H7 (cell line): ENCODE measurements at regions not wholly inside any gene's neighbourhood (a gene's known extent, or its start where the extent isn't known, plus 50 kb on each side); places are given as distances from the start of the nearest gene placed in this dataset.
"Not testable (repeated sequence)": the region's sequence is repeated elsewhere in the genome, so short reads cannot be mapped to it uniquely, and the experiment has no call there.

ENCODE experiments used
- DNase-seq: peaks from one replicate; pipeline ENCODE4 v3.0.0; 2012
- H3K27me3 ChIP-seq: 2 replicates; pipeline ENCODE4 v1.6.0; 2011; ENCODE audit warnings: mild to moderate bottlenecking, low read length; ENCODE audit not compliant: control insufficient read depth, insufficient read depth
- H3K36me3 ChIP-seq: replicated peaks from 2 replicates; pipeline ENCODE4 v1.5.1; 2011; ENCODE audit warnings: low read length; ENCODE audit not compliant: control insufficient read depth, insufficient read depth
- H3K4me3 ChIP-seq: 2 replicates; pipeline ENCODE4 v1.5.1; 2011; ENCODE audit warnings: low read depth, mild to moderate bottlenecking, control low read depth, low read length, moderate library complexity; ENCODE audit not compliant: insufficient read depth

- H3K36me3 ChIP-seq, result no peaks in the 10 kb centered on the region
- no peak for DNase-seq
- no peaks in the 10 kb centered on the region for H3K27me3 ChIP-seq
- H3K4me3 ChIP-seq, result no peak overlapping the region
Measured at GRCh38 chr12:67534681-67535080, 113.9 kb upstream of the DYRK2 start.

- peak; percentile 38 for DNase-seq
- Histone ChIP-seq H3K4me3 (no peak overlapping the region), H3K36me3 (no peaks in the 10 kb centered on the region), H3K27me3 (no peaks in the 10 kb centered on the region)
Measured at GRCh38 chr12:67535176-67535575, 113.4 kb upstream of the DYRK2 start.

GRCh38 chr12:67535971-67536370 lies 112.6 kb upstream of the DYRK2 start:
- H3K36me3 ChIP-seq, result no peaks in the 10 kb centered on the region
- H3K4me3 ChIP-seq, result no peak overlapping the region
- H3K27me3 ChIP-seq, result no peaks in the 10 kb centered on the region
- no peak for DNase-seq

- H3K4me3 ChIP-seq, result no peak overlapping the region
Measured at GRCh38 chr12:67539329-67539728, 109.2 kb upstream of the DYRK2 start.

GRCh38 chr12:67539946-67540345 lies 108.6 kb upstream of the DYRK2 start:
- no peaks in the 10 kb centered on the region for H3K36me3 ChIP-seq
- H3K27me3 ChIP-seq, result no peaks in the 10 kb centered on the region
- no peak for DNase-seq
- no peak overlapping the region for H3K4me3 ChIP-seq

More at GRCh38 chr12:67539329-67539728, 109.2 kb upstream of the DYRK2 start:
- Histone ChIP-seq H3K36me3 (no peaks in the 10 kb centered on the region), H3K27me3 (no peaks in the 10 kb centered on the region)
- DNase-seq, result no peak

- Histone ChIP-seq H3K36me3 (no peaks in the 10 kb centered on the region), H3K4me3 (no peak overlapping the region), H3K27me3 (no peaks in the 10 kb centered on the region)
- no peak for DNase-seq
Measured at GRCh38 chr12:67540920-67541624, 107.5 kb upstream of the DYRK2 start.

GRCh38 chr12:67541625-67541991 lies 106.9 kb upstream of the DYRK2 start:
- no peaks in the 10 kb centered on the region for H3K27me3 ChIP-seq
- H3K36me3 ChIP-seq, result no peaks in the 10 kb centered on the region
- H3K4me3 ChIP-seq, result no peak overlapping the region
- no peak for DNase-seq

- no peak for DNase-seq
- H3K36me3 ChIP-seq, result no peaks in the 10 kb centered on the region
- H3K27me3 ChIP-seq, result no peaks in the 10 kb centered on the region
- no peak overlapping the region for H3K4me3 ChIP-seq
Measured at GRCh38 chr12:67543021-67543770, 105.3 kb upstream of the DYRK2 start.

GRCh38 chr12:67545298-67545697 lies 103.2 kb upstream of the DYRK2 start:
- Histone ChIP-seq H3K27me3 (no peaks in the 10 kb centered on the region), H3K36me3 (no peaks in the 10 kb centered on the region), H3K4me3 (no peak overlapping the region)
- no peak for DNase-seq

- no peak overlapping the region for H3K4me3 ChIP-seq
- no peak for DNase-seq
- no peaks in the 10 kb centered on the region for H3K36me3 ChIP-seq
- no peaks in the 10 kb centered on the region for H3K27me3 ChIP-seq
Measured at GRCh38 chr12:67546746-67547145, 101.8 kb upstream of the DYRK2 start.

GRCh38 chr12:67555075-67555717 lies 93.3 kb upstream of the DYRK2 start:
- DNase-seq, H3K36me3 ChIP-seq, H3K27me3 ChIP-seq, H3K4me3 ChIP-seq: not testable (repeated sequence)

GRCh38 chr12:67558775-67559174 lies 89.8 kb upstream of the DYRK2 start:
- Histone ChIP-seq H3K27me3 (no peaks in the 10 kb centered on the region), H3K36me3 (no peaks in the 10 kb centered on the region), H3K4me3 (no peak overlapping the region)
- DNase-seq, result no peak

GRCh38 chr12:67559751-67560150 lies 88.8 kb upstream of the DYRK2 start:
- DNase-seq, result no peak
- no peaks in the 10 kb centered on the region for H3K27me3 ChIP-seq
- H3K36me3 ChIP-seq, result no peaks in the 10 kb centered on the region
- H3K4me3 ChIP-seq, result no peak overlapping the region

- H3K36me3 ChIP-seq, result no peaks in the 10 kb centered on the region
- DNase-seq, result no peak
- H3K4me3 ChIP-seq, result no peak overlapping the region
- H3K27me3 ChIP-seq, result no peaks in the 10 kb centered on the region
Measured at GRCh38 chr12:67562513-67563287, 85.8 kb upstream of the DYRK2 start.
